Kasumi-1 (cell line): ENCODE measurements at regions not wholly inside any gene's neighbourhood (a gene's known extent, or its start where the extent isn't known, plus 50 kb on each side); places are given as distances from the start of the nearest gene placed in this dataset.

ENCODE experiments used
- DNase-seq, 2 experiments: peaks; one replicate each; lab custom pipeline; 2025; lab: John Stamatoyannopoulos, UW

GRCh38 chr5:164860896-164861295 is 1355.5 kb downstream of the MAT2B start:
- no peak for DNase-seq

GRCh38 chr5:164861610-164862009 is 1356.2 kb downstream of the MAT2B start:
- DNase-seq: no peak

DNA sequence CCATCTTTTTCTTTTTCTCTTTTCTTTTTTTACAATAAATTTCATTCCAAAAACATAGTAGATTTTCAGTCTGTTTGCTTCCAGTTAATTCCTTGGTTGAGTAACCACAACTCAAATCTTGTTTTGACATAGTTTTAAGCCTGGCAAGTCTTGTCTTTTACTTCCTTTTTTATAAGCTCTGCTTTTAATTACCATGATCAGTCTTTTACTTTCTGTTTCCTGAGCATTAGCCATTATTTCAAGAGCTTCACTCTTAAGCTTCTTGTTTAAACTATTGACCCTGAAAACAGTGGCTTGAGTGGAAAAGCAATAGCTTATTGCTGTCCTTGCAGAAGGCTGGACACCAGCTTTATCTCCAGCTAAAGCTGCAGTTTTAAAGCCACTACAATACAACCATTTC is 1363.3 kb downstream of the MAT2B start:
- DNase-seq: peak; percentile 61 to 70

DNA sequence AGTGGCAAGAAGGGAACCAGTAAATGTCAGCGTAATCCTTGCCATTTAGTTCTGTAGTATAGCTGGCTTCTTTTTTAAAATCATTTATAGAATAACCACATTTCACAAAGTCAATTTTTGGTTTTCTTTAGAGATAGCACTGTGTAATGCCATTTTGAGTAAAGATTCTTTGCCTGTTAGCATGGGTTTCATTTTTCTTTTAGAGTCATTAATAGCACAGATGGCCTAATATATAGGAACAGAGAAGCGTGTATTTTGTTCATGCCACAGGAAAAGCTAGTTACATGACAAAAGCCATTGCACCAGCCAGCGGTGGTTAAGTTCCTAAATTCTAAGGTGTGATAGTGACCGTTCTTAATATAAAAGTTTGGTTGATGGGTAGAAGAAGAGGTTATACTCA is 1363.9 kb downstream of the MAT2B start:
- DNase-seq: no peak

DNA sequence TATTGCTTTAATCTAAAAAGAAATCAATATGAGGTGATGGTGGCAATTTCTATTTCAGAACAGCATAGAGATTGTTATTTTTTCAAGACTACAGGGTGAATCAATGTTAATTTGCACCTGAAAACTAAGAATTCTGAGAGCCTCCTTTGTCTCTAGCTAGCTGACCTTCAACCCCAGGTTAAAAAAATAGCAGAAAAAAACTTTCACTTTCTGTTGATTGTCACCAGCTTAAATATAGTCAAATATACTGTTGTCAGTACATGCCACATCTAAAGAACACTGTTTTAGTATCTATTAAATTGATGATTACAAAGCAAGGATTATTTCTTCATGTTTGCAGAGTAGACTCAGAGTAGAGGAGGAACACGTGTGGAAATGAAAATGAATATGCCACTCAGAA is 1371.4 kb downstream of the MAT2B start:
- DNase-seq: no peak

DNA sequence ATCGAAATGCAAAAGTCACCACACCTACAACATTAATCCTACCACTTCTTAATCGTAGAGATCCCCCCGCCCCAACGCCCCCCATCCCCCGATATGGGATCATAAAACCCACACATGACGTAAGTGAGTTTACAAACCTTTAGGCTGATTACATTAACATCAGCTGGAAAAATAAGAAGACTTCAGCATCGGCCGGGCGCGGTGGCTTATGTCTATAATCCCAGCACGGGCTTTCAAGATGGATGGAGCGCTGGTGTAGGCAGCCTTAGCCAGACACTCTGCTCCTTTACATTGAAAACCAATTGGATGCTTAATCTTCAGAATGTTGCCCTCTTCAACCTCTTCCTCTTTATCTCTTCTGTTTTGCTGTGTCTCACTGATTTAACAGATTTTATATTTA is 1376.0 kb downstream of the MAT2B start:
- DNase-seq: no peak

- no peak for DNase-seq
Measured at GRCh38 chr5:164885179-164885578, 1379.8 kb downstream of the MAT2B start.

- DNase-seq: no peak
Measured at GRCh38 chr5:164893071-164893470, 1387.7 kb downstream of the MAT2B start.

DNA sequence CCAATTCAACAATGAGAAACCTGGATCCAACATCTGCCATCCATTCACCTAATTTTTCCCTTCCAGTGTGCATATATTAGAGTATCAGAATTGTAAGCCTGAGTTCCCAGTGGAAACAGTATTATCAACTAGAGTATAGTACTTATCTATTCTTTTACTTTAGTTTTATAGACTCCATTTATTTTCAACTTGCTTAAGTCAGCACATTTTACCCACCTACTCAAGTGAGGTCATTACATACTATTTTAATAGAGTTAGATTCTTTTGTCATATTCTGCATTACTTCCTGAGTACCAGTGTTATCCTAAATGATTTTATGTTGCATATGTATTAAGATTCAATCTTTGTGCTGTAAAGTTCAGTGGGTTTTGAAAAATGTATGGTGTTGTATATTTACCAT is 1393.3 kb downstream of the MAT2B start:
- DNase-seq: no peak

DNA sequence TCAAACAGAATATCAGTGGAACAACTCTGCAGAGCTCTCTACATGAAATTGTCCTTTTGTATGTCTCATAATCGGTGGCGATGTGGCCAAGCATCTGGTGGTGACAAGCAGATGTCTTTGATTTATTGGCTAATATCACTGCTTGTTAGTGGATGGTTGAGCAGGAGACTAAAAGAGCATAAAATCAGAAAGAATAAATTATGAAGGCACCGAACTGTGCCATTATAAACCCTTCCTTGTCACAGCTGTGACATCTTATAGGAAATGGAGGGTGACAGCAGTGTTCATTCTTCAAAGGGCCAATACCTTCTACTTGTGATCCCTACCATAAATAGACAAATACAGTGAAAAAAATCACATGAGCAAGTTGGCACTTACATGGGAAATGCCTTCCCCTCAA is 1404.3 kb downstream of the MAT2B start:
- no peak for DNase-seq

GRCh38 chr5:164921722-164922121 is 1416.3 kb downstream of the MAT2B start:
- DNase-seq: no peak

GRCh38 chr5:164934039-164934438 is 1428.6 kb downstream of the MAT2B start:
- DNase-seq: no peak

DNA sequence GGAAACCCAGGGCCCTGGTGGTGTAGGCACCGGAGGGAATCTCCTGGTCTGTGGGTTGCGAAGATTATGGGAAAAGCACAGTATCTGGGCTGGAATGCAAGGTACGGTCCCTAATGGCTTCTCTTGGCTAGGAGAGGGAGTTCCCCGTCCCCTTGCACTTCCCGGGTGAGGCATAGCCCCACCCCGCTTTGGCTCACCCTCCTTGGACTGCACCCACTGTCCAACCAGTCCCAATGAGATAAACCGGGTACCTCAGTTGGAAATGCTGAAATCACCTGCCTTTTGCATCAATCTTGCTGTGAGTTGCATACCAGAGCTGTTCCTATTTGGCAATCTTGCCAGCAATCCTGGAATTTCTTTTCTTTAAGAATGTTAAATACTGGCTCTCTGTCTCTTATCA is 1429.1 kb downstream of the MAT2B start:
- no peak for DNase-seq

DNA sequence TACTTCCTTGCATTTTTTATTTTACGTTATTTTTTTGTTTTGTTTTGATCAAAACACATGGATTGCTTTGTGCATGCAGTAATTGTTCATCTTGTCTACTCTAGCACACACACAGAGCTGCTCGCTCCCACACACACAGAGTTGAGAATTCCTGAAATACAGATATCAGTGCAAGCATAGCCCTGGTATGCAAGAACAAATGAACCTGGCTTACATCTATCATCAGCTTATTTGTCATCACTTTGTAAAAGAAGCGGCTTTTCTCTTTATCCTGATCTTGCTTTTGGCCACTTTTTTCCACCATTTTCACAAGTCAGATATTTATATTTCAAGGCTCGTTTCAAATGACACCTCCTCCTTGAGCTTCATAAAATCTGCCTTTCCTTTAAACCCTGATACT is 1435.7 kb downstream of the MAT2B start:
- DNase-seq: no peak

DNA sequence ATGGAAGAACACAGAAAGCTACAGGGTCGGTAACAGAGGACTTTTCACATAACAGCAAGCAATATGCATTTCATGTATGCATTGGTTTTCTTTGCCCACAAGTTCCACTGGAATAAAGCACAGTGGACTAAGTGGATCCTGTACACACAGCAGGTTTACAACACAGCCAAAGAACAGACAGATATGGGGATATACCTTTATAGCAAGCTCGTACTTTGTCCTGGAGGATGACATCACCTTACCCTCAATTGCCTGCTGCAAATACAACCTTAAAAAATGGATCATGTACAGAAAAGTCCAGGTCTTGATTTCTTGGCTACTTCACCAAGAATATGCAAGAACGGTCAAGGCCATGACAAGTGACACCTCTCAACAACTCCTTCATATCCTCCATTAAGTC is 1445.5 kb downstream of the MAT2B start:
- no peak for DNase-seq

GRCh38 chr5:164951570-164951969 is 1446.2 kb downstream of the MAT2B start:
- DNase-seq: no peak

- DNase-seq: peak; percentile 5 to 31
Measured at GRCh38 chr5:164958688-164959087, 1453.3 kb downstream of the MAT2B start.

DNA sequence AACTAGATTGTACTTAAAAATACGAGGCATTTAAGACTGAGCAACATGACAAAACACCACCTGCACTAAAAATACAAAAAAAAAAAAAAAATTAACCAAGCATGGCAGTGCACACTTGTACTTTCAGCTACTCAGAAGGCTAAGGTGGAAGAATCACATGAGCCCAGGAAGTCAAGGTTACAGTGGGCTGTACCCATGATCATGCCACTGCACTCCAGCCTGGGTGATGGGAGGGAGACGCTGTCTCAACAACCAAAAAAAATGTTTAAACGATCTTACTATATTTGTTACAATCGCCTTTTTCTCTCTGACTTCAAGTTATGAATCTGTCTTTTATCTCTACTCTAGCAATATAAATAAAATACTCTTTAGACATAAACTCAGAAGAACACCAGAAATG is 1454.3 kb downstream of the MAT2B start:
- no peak for DNase-seq

- DNase-seq: no peak
Measured at GRCh38 chr5:164962329-164962961, 1457.0 kb downstream of the MAT2B start.

DNA sequence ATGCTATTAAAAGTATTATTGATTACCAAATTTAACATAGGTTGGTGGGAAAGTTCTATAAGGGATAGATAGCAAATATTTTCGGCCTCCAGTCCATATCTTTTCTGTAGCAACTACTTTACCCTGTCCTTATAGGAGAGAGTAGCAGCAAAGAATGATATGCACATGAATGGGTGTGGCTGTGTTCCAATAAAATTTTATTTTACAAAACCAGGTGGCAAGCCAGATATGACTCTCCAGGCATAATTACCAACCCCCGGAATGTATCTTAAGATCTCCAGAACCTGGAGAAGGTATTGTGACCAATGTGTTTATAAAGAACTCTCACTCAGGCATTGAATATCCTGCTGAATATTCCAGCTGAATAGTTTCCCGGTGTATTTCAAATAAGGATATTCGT is 1461.2 kb downstream of the MAT2B start:
- no peak for DNase-seq

DNA sequence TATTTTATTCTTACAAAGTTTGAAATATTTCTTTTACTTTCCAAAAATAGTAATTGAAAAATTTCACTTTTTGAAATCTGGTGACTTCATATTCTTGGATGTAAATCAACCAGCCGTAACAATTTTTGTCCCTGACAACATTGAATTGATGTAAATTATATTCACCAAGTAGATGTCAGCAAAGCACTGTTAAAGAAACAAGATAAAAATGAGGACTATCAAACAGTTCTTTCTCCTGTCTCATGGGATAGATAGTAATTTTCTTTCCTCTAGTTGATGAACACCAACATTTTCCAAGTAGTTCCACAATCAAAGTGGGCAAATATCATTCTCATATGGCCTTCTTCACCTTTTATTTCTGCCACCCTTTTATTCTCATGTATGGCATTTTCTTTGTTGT is 1461.9 kb downstream of the MAT2B start:
- DNase-seq: no peak

DNA sequence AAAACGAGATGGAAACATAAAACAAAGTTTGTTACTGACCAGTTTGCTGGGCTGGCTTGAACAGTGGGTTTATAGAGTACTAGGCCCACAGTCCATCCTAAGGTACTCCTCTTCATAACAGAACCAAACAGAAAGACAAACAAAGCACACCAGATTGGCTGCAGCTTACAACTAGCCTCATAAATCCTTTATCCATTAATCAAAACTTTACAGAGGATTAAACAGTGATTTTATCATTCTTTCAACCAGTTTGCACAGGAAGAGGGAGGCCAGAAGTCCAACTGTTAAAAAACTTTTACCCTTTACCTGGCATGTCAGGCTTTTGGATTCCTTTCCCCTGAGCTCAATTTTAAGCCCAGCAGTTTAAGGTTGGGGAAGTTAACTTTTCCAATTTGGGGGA is 1467.6 kb downstream of the MAT2B start:
- DNase-seq: no peak

DNA sequence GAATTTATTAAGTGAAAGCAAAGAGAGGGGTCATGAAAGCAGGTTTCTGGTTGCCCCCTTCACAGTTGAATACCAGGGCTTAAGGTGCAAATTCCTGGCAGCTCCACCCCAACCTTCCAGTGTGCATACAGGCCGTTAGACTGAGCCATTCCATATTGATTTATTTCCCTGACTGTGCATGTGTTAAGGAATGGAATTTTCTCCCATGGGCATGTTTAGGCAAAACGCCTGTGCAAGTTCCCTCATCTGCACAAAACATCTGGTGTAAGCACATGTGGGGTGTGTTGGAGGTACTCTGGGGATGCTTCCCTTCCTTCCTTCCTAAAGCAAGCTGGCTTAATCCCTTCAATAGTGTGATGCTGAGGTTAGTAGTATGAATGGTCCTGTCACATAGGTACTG is 1470.6 kb downstream of the MAT2B start:
- no peak for DNase-seq

DNA sequence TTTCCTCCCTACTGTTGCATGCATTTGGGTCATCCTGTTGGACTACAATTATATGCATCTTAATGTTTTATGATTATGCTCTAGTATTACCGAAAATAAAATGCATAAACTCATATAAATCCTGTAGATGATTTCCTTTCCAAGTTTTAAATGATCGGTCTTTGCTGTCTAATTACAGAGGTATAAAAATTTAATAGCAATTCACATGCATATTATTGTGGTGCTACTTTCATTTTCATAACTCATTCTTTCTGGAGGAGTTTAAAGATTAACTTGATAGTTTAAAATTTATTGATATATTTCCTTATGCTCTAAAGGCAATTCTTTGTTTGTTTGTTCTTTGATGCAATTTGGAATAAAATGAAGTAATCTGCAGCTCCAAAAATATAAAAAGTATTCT is 1475.1 kb downstream of the MAT2B start:
- DNase-seq: no peak

GRCh38 chr5:164998142-164998541 is 1492.7 kb downstream of the MAT2B start:
- no peak for DNase-seq
